ENCODE measurements at regions not wholly inside any gene's neighbourhood (a gene's known extent, or its start where the extent isn't known, plus 50 kb on each side); places are given as distances from the start of the nearest gene placed in this dataset.

GRCh38 chr12:68510397-68510796 lies 100.3 kb upstream of the RAP1B start:
- TF ChIP-seq POLR2A (IDR thresholded peaks at IDR 0.05) (no peak), CTCF (IDR thresholded peaks at IDR 0.05) (no peak)
